Tibial nerve (tissue), 4 donors: ENCODE measurements at regions not wholly inside any gene's neighbourhood (a gene's known extent, or its start where the extent isn't known, plus 50 kb on each side); places are given as distances from the start of the nearest gene placed in this dataset.

Experiments used
- DNase-seq, 2 donors: peaks; one replicate each; pipeline ENCODE4 v3.0.0-alpha.2; 2019; ENCODE audit warnings: low spot score in 2 of 2
- H3K27ac ChIP-seq, 4 donors: fragments of 200-600 bp; sonication (generic) in 3 of 4; one replicate each; pipeline ENCODE4 v1.5.1; 2017 to 2019; ENCODE audit warnings: mild to moderate bottlenecking in 1 of 4
- H3K27me3 ChIP-seq, 2 donors: fragments of 200-600 bp; sonication (generic) in 1 of 2; one replicate each; pipeline versions ENCODE4 v1.5.1 to v1.6.0; 2017 to 2019
- H3K36me3 ChIP-seq, 3 donors: fragments of 200-600 bp; sonication (generic); one replicate each; pipeline ENCODE4 v1.5.1; 2018 to 2019
- H3K4me1 ChIP-seq, 4 donors: fragments of 200-600 bp; sonication (generic) in 3 of 4; one replicate each; pipeline ENCODE4 v1.5.1; 2017 to 2019
- H3K4me3 ChIP-seq, 4 donors: fragments of 200-600 bp; sonication (generic) in 3 of 4; one replicate each; pipeline ENCODE4 v1.5.1; 2017 to 2019; ENCODE audit warnings: mild to moderate bottlenecking in 1 of 4, moderate library complexity in 1 of 4
- H3K9me3 ChIP-seq, 4 donors: fragments of 200-600 bp; sonication (generic) in 3 of 4; one replicate each; pipeline ENCODE4 v1.5.1; 2017 to 2019
- CTCF ChIP-seq, 5 experiments: fragments of 200-600 bp in 3 of 5; fragments of 450-650 bp in 2 of 5; sonication (generic) in 3 of 5; IDR thresholded peaks; one replicate each; pipeline ENCODE4 v1.5.1; 2016 to 2019; ENCODE audit warnings: antibody characterized with exemption in 5 of 5, mild to moderate bottlenecking in 3 of 5, moderate library complexity in 2 of 5
- EP300 ChIP-seq, 2 donors: sonication (generic); formaldehyde crosslinking; IDR thresholded peaks; one replicate each; pipeline ENCODE4 v1.6.1; 2017; ENCODE audit warnings: antibody characterized with exemption in 2 of 2, mild to moderate bottlenecking in 1 of 2
- POLR2A ChIP-seq, 2 donors: fragments of 450-650 bp; IDR thresholded peaks; one replicate each; pipeline ENCODE4 v1.6.1; 2017; ENCODE audit warnings: antibody characterized with exemption in 2 of 2, mild to moderate bottlenecking in 2 of 2, moderate library complexity in 2 of 2
- WGBS, 2 donors: methylation state at CpG; one replicate each; pipeline ENCODE4 v1.1.5; 2018; 5-methylcytosine and 5-hydroxymethylcytosine counted together

GRCh38 chr9:107567462-107567861 is 77.9 kb upstream of the KLF4 start:
- DNase-seq: no peak
- TF ChIP-seq POLR2A (IDR thresholded peaks at IDR 0.05) (no peak), EP300 (IDR thresholded peaks at IDR 0.05) (no peak), CTCF (IDR thresholded peaks at IDR 0.05) (no peak)
- H3K4me1 ChIP-seq: peaks cover 0 to 5% (median 0%) of the 10 kb centered on the region in 4 donors
- no peaks in the 10 kb centered on the region for H3K36me3 ChIP-seq
- no peak overlapping the region for H3K27ac ChIP-seq
- no peaks in the 10 kb centered on the region for H3K27me3 ChIP-seq
- 89 to 90% methylated on average over 4 of the region's 4 CpGs for WGBS, 2 donors
- no peaks in the 10 kb centered on the region for H3K9me3 ChIP-seq
- H3K4me3 ChIP-seq: no peak overlapping the region

GRCh38 chr9:107566611-107567061 is 77.1 kb upstream of the KLF4 start:
- H3K4me1 ChIP-seq: peaks cover 0 to 5% (median 0%) of the 10 kb centered on the region in 4 donors
- H3K36me3 ChIP-seq: no peaks in the 10 kb centered on the region
- no peak for DNase-seq
- no peaks in the 10 kb centered on the region for H3K9me3 ChIP-seq
- no peaks in the 10 kb centered on the region for H3K27me3 ChIP-seq
- H3K4me3 ChIP-seq: no peak overlapping the region
- WGBS, 2 donors: 57 to 61% methylated on average over 6 of the region's 6 CpGs
- TF ChIP-seq EP300 (IDR thresholded peaks at IDR 0.05) (no peak), CTCF (IDR thresholded peaks at IDR 0.05) (no peak)
- H3K27ac ChIP-seq: no peak overlapping the region

- H3K27me3 ChIP-seq: no peaks in the 10 kb centered on the region
- no peak for DNase-seq
- no peaks in the 10 kb centered on the region for H3K36me3 ChIP-seq
- H3K27ac ChIP-seq: no peak overlapping the region
- no peak for TF ChIP-seq EP300 (IDR thresholded peaks at IDR 0.05)
- no peaks in the 10 kb centered on the region for H3K4me1 ChIP-seq
- H3K4me3 ChIP-seq: no peak overlapping the region
- no peaks in the 10 kb centered on the region for H3K9me3 ChIP-seq
- 83% methylated on average over 4 of the region's 4 CpGs for WGBS, 2 donors
These were observed 73.2 kb upstream of the KLF4 start for GRCh38 chr9:107562798-107563197.

GRCh38 chr9:107559494-107560086 is 70.0 kb upstream of the KLF4 start:
- Histone ChIP-seq H3K27me3 (no peaks in the 10 kb centered on the region), H3K36me3 (no peaks in the 10 kb centered on the region), H3K9me3 (no peaks in the 10 kb centered on the region), H3K27ac (no peak overlapping the region), H3K4me3 (no peak overlapping the region), H3K4me1 (no peaks in the 10 kb centered on the region)
- no peak for DNase-seq
- TF ChIP-seq POLR2A (IDR thresholded peaks at IDR 0.05) (no peak), EP300 (IDR thresholded peaks at IDR 0.05) (no peak), CTCF (IDR thresholded peaks at IDR 0.05) (no peak)
- WGBS, 2 donors: 87 to 91% methylated on average over 9 of the region's 9 CpGs

- no peak for DNase-seq
- no peaks in the 10 kb centered on the region for H3K36me3 ChIP-seq
- no peaks in the 10 kb centered on the region for H3K4me1 ChIP-seq
- 72 to 93% methylated on average over 5 of the region's 5 CpGs for WGBS, 2 donors
- H3K27ac ChIP-seq: no peak overlapping the region
- H3K4me3 ChIP-seq: no peak overlapping the region
- no peaks in the 10 kb centered on the region for H3K9me3 ChIP-seq
- H3K27me3 ChIP-seq: no peaks in the 10 kb centered on the region
- TF ChIP-seq EP300 (IDR thresholded peaks at IDR 0.05): no peak
These were observed 67.8 kb upstream of the KLF4 start for GRCh38 chr9:107557236-107557990.

GRCh38 chr9:107554636-107555035 is 65.1 kb upstream of the KLF4 start:
- DNase-seq: no peak
- H3K9me3 ChIP-seq: no peaks in the 10 kb centered on the region
- H3K4me3 ChIP-seq: no peak overlapping the region
- no peaks in the 10 kb centered on the region for H3K36me3 ChIP-seq
- WGBS, 2 donors: 86 to 89% methylated on average over 8 of the region's 8 CpGs
- no peaks in the 10 kb centered on the region for H3K4me1 ChIP-seq
- TF ChIP-seq POLR2A (IDR thresholded peaks at IDR 0.05) (no peak), EP300 (IDR thresholded peaks at IDR 0.05) (no peak), CTCF (IDR thresholded peaks at IDR 0.05) (no peak)
- no peak overlapping the region for H3K27ac ChIP-seq
- H3K27me3 ChIP-seq: no peaks in the 10 kb centered on the region
